Osteocyte (in vitro differentiated cells): ENCODE measurements at regions not wholly inside any gene's neighbourhood (a gene's known extent, or its start where the extent isn't known, plus 50 kb on each side); places are given as distances from the start of the nearest gene placed in this dataset.

Experiments used
- DNase-seq: peaks from one replicate; pipeline ENCODE4 v3.0.0; 2021; ENCODE audit warnings: mixed read lengths; ENCODE audit not compliant: unreplicated experiment; ENCODE audit errors: extremely low spot score
- H3K27ac Mint-ChIP-seq: one replicate; pipeline ENCODE4 v1.8.0; 2021; ENCODE audit warnings: mild to moderate bottlenecking, mixed read lengths; ENCODE audit not compliant: unreplicated experiment
- H3K27me3 Mint-ChIP-seq: one replicate; pipeline ENCODE4 v1.8.0; 2021; ENCODE audit warnings: mixed read lengths; ENCODE audit not compliant: unreplicated experiment
- H3K36me3 Mint-ChIP-seq: one replicate; pipeline ENCODE4 v1.8.0; 2021; ENCODE audit warnings: mixed read lengths; ENCODE audit not compliant: unreplicated experiment
- H3K4me1 Mint-ChIP-seq: one replicate; pipeline ENCODE4 v1.8.0; 2021; ENCODE audit warnings: mixed read lengths; ENCODE audit not compliant: unreplicated experiment
- H3K4me3 Mint-ChIP-seq: one replicate; pipeline ENCODE4 v1.8.0; 2021; ENCODE audit warnings: mild to moderate bottlenecking, moderate library complexity, mixed read lengths; ENCODE audit not compliant: unreplicated experiment
- H3K9me3 Mint-ChIP-seq: one replicate; pipeline ENCODE4 v1.8.0; 2021; ENCODE audit warnings: mixed read lengths; ENCODE audit not compliant: unreplicated experiment
- TF ChIP-seq, protein P1 (sequence below): fragments of 200-600 bp; sonication (generic); IDR thresholded peaks from 2 replicates; pipeline ENCODE4 v1.5.0; 2021; ENCODE audit warnings: antibody characterized with exemption, mild to moderate bottlenecking, moderate library complexity

DNA sequence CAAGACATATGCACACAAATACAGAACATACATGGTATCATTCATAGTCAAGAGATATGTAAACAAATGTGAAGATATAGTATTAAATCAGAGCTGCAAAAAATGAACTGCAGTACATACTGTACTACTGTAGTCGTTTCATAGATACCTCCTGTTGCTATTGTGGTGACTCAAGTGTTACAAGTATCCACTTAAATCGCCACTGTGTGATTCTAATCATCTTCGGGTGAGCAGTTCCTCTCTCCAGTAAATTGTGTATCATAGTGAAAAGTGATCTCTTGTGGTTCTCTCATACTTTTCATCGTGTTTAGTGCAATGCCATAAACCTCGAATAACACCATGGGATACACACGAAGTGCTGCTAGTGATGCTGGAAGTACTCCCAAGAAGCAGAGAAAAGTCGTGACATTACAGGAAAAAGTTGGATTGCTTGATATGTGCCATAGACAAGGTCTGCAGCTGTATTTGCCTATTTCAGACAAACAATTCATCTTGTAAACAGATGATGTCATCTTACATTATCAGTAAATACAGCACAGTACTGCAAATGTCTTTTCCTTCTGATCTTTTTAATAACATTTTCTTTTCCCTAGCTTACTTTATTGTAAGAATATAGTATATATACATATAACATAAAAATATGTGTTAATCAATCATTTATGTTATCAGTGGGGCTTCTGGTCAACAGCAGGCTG is 222.2 kb downstream of the BCL11A start:
- DNase-seq = peak; percentile 1
- H3K9me3 Mint-ChIP-seq = peaks cover 3% of the 10 kb centered on the region
- no peaks in the 10 kb centered on the region for H3K36me3 Mint-ChIP-seq
- peaks cover 8% of the 10 kb centered on the region for H3K27me3 Mint-ChIP-seq
- no peak overlapping the region for H3K27ac Mint-ChIP-seq
- no peaks in the 10 kb centered on the region for H3K4me1 Mint-ChIP-seq
- no peak overlapping the region for H3K4me3 Mint-ChIP-seq
- TF ChIP-seq, protein P1, sequence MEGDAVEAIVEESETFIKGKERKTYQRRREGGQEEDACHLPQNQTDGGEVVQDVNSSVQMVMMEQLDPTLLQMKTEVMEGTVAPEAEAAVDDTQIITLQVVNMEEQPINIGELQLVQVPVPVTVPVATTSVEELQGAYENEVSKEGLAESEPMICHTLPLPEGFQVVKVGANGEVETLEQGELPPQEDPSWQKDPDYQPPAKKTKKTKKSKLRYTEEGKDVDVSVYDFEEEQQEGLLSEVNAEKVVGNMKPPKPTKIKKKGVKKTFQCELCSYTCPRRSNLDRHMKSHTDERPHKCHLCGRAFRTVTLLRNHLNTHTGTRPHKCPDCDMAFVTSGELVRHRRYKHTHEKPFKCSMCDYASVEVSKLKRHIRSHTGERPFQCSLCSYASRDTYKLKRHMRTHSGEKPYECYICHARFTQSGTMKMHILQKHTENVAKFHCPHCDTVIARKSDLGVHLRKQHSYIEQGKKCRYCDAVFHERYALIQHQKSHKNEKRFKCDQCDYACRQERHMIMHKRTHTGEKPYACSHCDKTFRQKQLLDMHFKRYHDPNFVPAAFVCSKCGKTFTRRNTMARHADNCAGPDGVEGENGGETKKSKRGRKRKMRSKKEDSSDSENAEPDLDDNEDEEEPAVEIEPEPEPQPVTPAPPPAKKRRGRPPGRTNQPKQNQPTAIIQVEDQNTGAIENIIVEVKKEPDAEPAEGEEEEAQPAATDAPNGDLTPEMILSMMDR = no peak

DNA sequence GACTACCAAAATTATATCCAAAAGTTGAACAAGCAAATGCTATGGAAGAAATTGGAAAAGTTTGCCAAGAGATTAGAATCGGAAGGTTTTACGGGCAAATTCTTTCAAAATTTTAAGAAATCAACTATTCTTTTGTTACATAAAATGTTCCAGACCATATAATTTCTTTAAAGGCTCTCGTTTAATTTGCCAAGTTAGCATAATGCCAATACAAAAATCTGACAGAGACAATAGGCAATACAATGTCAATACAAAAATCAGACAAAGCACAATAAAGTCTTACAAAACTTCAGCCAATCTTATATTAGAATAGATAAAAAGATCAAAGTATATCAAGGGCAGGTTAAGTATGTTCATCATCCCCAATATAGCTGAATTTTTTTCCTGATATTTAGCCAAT is 224.2 kb downstream of the BCL11A start:
- H3K4me1 Mint-ChIP-seq = peaks cover 3% of the 10 kb centered on the region
- H3K27ac Mint-ChIP-seq = no peak overlapping the region
- peaks cover 9% of the 10 kb centered on the region for H3K9me3 Mint-ChIP-seq

DNA sequence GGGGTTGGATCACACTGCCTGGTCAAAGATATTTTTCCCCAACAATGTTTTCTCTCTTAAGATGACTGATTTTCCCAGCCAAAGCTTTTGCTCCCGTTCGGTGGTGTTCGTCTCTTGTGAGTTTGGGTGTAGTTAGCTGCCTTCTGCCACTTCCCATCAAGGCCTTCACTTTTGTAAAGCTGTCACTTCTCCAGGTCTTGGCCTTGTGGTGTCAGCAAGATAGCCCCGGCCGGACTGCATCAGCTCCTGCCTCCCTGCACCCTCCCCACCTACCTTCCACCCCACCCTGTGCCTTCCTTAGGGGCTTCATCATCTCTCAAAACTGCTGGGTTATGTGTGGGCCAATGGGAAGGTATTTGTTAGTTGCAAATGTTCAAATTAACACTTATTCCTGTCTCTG is 228.9 kb downstream of the BCL11A start:
- DNase-seq = peak; percentile 44
- H3K4me1 Mint-ChIP-seq = peaks cover 12% of the 10 kb centered on the region
- H3K9me3 Mint-ChIP-seq = peaks cover 9% of the 10 kb centered on the region
- no peak overlapping the region for H3K4me3 Mint-ChIP-seq
- peaks cover 9% of the 10 kb centered on the region for H3K27me3 Mint-ChIP-seq
- TF ChIP-seq, protein P1 = no peak
- no peaks in the 10 kb centered on the region for H3K36me3 Mint-ChIP-seq
- H3K27ac Mint-ChIP-seq = no peak overlapping the region

More for the DNA sequence above, 224.2 kb downstream of the BCL11A start:
- TF ChIP-seq, protein P1 = no peak
- Mint-ChIP-seq H3K27me3 (peaks cover 8% of the 10 kb centered on the region), H3K36me3 (no peaks in the 10 kb centered on the region), H3K4me3 (no peak overlapping the region)
- no peak for DNase-seq

DNA sequence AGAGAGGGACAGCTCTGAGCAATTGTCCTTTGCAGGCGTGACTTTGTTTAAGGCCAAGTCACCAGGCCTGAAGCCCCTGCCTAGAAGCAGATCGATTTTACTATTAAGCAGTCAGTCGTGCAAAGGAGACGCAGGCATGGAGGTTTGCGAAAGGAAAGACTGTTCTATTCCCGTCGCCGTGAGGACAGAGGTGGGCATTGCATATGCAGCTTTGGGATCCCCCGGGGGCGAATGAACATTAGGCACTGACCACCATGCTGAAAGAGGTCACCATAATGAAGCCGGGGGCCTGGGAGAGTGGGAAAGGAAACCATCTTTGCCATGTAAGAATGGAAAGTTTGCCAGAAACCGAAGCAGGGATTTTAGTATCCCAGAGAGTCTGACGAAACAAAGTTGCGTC is 231.6 kb downstream of the BCL11A start:
- no peaks in the 10 kb centered on the region for H3K36me3 Mint-ChIP-seq
- TF ChIP-seq, protein P1 = no peak
- peaks cover 9% of the 10 kb centered on the region for H3K9me3 Mint-ChIP-seq
- H3K27ac Mint-ChIP-seq = no peak overlapping the region
- peaks cover 34% of the 10 kb centered on the region for H3K27me3 Mint-ChIP-seq
- peaks cover 12% of the 10 kb centered on the region for H3K4me1 Mint-ChIP-seq
- H3K4me3 Mint-ChIP-seq = no peak overlapping the region
- peak; percentile 49 for DNase-seq

DNA sequence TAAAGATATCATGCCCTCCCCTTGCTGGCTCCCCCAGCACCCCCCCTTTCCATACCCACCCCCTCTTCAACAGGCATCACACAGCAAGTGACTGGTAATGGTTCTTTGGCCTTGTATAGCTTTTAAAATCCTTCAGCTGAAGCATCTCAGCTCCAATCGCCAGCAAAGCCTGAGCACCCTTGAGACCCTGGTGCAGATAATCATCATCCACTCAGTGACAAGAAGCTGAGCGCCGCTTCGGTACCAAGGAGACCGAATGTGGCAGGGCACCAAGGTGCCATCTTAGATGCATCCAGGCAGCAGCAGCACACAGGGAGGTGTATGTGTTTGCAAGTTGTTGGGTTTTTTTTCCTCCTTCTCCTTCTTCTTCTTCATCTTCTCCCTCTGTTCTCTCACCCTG is 232.7 kb downstream of the BCL11A start:
- peak; percentile 44 for DNase-seq
- Mint-ChIP-seq H3K4me1 (peaks cover 12% of the 10 kb centered on the region), H3K36me3 (no peaks in the 10 kb centered on the region), H3K4me3 (no peak overlapping the region), H3K27ac (no peak overlapping the region), H3K9me3 (peaks cover 4% of the 10 kb centered on the region), H3K27me3 (peaks cover 34% of the 10 kb centered on the region)
- TF ChIP-seq, protein P1 = no peak
